H1 (cell line): ENCODE measurements at regions not wholly inside any gene's neighbourhood (a gene's known extent, or its start where the extent isn't known, plus 50 kb on each side); places are given as distances from the start of the nearest gene placed in this dataset.

ENCODE experiments used
- CHD2 ChIP-seq: IDR thresholded peaks from 2 replicates; pipeline ENCODE4 v1.6.1; 2012; ENCODE audit warnings: low read length, improper control_type of control experiment
- TEAD4 ChIP-seq: IDR thresholded peaks from 2 replicates; pipeline ENCODE4 v1.6.1; 2012; ENCODE audit warnings: low read depth, low read length, inconsistent platforms, mixed read lengths

- TF ChIP-seq TEAD4 (no peak), CHD2 (no peak)
Observed at GRCh38 chr13:65535370-65535769, 1694.8 kb downstream of the PCDH9 start (continued).
